ENCODE measurements at regions not wholly inside any gene's neighbourhood (a gene's known extent, or its start where the extent isn't known, plus 50 kb on each side); places are given as distances from the start of the nearest gene placed in this dataset.

DNA sequence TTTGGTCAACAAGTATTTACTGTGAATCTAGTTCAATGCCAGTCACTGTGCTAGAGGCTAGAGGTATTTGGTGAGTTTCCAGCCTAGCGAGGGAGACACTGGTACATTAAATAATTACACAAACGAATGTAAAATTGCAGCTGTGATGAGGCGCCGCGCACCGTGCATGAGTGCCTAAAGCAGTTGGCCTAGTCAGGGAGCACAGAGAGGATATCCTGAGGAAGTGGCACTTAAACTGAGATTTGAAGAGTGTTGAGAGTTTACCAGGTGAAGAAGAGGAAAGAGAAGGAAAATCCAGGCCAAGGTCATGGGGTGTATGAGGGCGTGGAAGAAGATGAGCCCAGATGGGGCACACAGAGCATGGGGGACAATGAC lies 157.6 kb upstream of the NDUFV2 start:
- DNase-seq (ENCODE audit: low spot score) (no peak), ATAC-seq (ENCODE audit: low FRiP score) (no peak)
- TF ChIP-seq, protein P1, sequence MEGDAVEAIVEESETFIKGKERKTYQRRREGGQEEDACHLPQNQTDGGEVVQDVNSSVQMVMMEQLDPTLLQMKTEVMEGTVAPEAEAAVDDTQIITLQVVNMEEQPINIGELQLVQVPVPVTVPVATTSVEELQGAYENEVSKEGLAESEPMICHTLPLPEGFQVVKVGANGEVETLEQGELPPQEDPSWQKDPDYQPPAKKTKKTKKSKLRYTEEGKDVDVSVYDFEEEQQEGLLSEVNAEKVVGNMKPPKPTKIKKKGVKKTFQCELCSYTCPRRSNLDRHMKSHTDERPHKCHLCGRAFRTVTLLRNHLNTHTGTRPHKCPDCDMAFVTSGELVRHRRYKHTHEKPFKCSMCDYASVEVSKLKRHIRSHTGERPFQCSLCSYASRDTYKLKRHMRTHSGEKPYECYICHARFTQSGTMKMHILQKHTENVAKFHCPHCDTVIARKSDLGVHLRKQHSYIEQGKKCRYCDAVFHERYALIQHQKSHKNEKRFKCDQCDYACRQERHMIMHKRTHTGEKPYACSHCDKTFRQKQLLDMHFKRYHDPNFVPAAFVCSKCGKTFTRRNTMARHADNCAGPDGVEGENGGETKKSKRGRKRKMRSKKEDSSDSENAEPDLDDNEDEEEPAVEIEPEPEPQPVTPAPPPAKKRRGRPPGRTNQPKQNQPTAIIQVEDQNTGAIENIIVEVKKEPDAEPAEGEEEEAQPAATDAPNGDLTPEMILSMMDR (IDR thresholded peaks at IDR 0.05): no peak

DNA sequence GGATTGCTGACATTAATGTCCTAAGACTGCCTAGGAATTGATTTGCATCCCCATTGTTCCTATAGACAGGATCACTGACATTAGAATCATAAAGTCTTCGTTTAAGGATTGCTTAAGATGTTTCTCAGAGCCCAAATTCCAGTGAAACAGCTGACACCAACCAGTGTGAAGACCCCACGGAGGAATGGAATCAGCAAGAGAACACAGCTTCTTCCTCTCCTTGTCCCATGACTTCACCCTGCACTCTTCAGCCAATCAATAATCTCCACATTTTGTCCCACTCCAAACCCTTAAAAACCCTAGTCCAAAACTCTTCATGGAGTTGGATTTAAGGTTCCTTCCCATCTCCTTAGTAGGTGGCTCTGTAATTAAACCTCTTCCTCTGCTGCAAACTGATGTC lies 157.0 kb upstream of the NDUFV2 start:
- DNase-seq (ENCODE audit: low spot score) (no peak), ATAC-seq (ENCODE audit: low FRiP score) (no peak)
- TF ChIP-seq, protein P1 (IDR thresholded peaks at IDR 0.05): no peak

DNA sequence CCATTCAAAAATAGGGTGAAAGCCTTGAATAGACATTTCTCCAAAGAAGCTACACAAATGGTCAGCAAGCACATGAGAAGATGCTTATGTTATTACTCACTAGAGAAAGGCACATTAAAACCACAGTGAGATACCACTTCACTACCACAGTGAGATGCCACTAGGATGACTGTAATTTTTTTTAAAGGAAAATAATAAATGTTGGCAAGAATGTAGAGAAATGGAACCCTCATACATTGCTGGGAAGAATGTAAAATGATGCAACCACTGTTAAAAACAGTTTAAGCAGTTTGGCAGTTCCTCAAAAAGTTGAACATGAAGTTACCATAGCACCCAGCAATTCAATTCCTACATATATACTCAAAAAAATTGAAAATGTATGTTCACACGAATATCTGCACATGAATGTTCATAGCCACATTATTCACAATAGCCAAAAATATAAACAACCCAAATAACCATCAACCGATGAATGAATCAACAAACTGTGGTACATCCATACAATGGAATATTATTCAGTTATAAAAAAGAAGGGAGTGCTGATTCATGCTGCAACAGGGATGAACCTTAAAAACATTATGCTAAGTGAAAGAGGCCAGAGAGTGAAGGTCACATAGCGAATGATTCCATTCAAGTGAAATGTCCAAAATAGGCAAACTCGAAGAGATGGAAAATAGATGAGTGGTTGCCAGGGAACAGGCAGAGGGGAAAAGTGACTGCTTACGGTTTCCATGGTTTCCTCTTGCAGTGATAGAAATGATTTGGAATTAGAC lies 156.2 kb upstream of the NDUFV2 start:
- no peak for DNase-seq (ENCODE audit: low spot score)
- TF ChIP-seq, protein P1 (IDR thresholded peaks at IDR 0.05): no peak
- no peak for ATAC-seq (ENCODE audit: low FRiP score)

DNA sequence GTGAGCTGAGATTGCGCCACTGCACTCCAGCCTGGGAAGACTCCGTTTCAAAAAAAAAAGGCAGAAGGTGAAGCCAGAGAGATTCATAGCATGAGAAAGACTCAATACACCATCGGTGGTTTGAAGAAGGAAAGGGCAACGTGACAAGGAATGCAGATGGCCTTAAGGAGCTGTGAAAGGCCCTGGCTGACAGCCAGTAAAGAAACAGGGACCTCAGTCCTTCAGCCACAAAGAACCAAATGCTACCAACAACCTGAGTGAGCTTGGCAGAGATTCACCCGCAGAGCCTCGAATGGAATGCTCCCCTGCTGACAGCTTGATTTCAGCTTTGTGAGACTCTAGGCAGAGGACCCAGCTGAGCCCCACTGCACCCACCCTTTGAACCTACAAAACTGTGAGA lies 154.9 kb upstream of the NDUFV2 start:
- ATAC-seq (ENCODE audit: low FRiP score): no peak
- TF ChIP-seq, protein P1 (IDR thresholded peaks at IDR 0.05): no peak

DNA sequence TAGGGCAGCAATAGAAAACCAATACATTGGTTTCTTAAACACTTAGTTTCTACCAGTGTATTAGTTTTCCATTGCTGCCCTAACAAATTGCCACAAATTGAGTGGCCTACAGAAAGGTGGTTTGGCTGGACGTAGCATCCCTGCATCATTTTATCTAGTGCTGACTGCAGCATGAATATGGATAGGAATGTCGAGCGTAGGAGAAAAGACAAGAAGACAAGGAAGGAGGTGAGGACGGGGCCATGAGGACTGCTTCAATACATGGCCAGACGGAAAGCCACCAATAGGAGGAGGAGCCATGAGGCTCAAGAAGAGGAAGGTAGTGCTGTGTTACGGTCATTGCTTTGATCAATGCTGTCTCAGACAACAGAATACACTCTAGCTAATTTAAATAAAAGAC lies 154.5 kb upstream of the NDUFV2 start:
- DNase-seq (ENCODE audit: low spot score) (no peak), ATAC-seq (ENCODE audit: low FRiP score) (no peak)

More for the DNA sequence above, 154.9 kb upstream of the NDUFV2 start:
- DNase-seq (ENCODE audit: low spot score): no peak

DNA sequence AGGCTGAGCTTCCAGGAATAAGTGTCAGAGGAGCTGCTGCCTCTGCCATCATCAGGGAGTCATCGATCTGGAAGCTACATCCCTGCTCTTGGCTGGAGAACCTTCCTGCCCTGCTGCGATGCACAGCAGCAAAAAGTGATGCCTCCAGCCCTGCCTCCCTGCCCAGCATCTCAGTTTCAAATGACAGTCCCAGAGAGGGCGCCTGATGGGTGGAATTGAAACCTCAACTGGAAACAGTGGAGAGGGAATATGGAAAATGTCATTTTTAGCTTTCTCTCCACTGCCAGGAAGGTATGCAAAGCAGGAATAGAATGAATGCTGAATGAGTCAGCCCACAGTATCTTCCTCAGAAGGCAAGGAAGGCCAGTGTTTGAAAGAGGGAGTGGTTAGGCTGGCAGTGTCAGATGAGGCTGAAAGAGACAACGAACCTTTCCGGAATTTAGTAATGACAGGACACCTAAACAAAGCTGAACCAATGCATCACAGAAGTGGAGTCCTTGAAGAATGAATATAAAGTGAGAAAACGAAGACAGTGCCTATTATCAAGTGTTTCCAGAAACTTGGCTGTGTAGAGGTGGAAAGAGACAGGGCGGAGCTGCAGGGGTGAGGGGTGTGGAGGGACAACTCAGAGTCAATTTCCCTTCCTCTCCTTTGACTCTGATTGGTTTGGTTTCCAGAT lies 153.9 kb upstream of the NDUFV2 start:
- DNase-seq (ENCODE audit: low spot score): no peak
- peak; percentile 95 for ATAC-seq (ENCODE audit: low FRiP score)
- TF ChIP-seq, protein P1 (IDR thresholded peaks at IDR 0.05): no peak

More for the DNA sequence above, 154.5 kb upstream of the NDUFV2 start:
- TF ChIP-seq, protein P1 (IDR thresholded peaks at IDR 0.05): no peak

DNA sequence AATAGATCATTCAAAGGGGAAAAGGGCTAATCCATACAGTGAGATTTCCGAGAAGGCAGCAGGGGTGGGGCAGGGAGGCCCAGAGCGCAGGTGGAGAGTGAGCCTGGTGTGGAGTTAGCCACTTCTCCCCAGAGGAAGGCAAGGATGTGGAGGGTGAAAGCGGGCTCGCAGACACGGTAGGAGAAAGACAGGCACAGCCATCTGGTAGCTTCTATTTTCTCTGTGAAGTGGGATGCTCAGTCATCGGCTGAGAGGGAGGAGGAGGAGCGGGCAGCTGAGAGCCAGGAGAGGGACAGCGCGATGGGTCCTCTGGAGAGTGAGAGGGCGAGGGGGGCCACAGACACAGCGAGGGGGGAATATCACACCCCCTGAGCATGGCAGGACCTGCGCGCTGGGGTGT lies 153.3 kb upstream of the NDUFV2 start:
- TF ChIP-seq, protein P1 (IDR thresholded peaks at IDR 0.05): no peak
- DNase-seq (ENCODE audit: low spot score): no peak
- ATAC-seq (ENCODE audit: low FRiP score): peak; percentile 42
